HepG2 (cell line): ENCODE measurements at regions not wholly inside any gene's neighbourhood (a gene's known extent, or its start where the extent isn't known, plus 50 kb on each side); places are given as distances from the start of the nearest gene placed in this dataset.

Experiments used
- EZH2 ChIP-seq: conservative IDR thresholded peaks from 2 replicates; pipeline ENCODE4 v1.6.1; 2012; ENCODE audit warnings: mild to moderate bottlenecking, low read depth, low read length, moderate library complexity
- GABPA ChIP-seq, 2 experiments: IDR thresholded peaks; 2 replicates each; pipeline ENCODE4 v1.6.1; 2011 to 2016; ENCODE audit warnings: low read depth in 2 of 2, low read length in 1 of 2, missing biosample characterization in 1 of 2, missing genetic modification characterization in 1 of 2
- KMT2B ChIP-seq: IDR thresholded peaks from 2 replicates; pipeline ENCODE4 v1.6.1; 2016; ENCODE audit warnings: missing genetic modification reagents, missing compliant biosample characterization
- PRPF4 ChIP-seq: fragments of 200-400 bp; formaldehyde crosslinking; IDR thresholded peaks from 2 replicates; pipeline ENCODE4 v1.6.1; 2016; ENCODE audit warnings: low read length, low read depth; ENCODE audit not compliant: poor library complexity, severe bottlenecking
- TF ChIP-seq, protein P1 (sequence below): sonication (generic); formaldehyde crosslinking; IDR thresholded peaks from 2 replicates; pipeline ENCODE4 v1.5.0; 2020; ENCODE audit warnings: mild to moderate bottlenecking, missing genetic modification reagents, moderate library complexity

GRCh38 chr13:104414771-104415170, 1348.6 kb upstream of the SLC10A2 start:
- TF ChIP-seq GABPA (IDR thresholded peaks at IDR 0.05; ENCODE audit: low read depth, low read length) (no peak), GABPA (CRISPR knock-in tag; IDR thresholded peaks at IDR 0.05; ENCODE audit: low read depth) (no peak), EZH2 (no peak), PRPF4 (no peak), KMT2B (CRISPR knock-in tag) (no peak)
- TF ChIP-seq, protein P1, sequence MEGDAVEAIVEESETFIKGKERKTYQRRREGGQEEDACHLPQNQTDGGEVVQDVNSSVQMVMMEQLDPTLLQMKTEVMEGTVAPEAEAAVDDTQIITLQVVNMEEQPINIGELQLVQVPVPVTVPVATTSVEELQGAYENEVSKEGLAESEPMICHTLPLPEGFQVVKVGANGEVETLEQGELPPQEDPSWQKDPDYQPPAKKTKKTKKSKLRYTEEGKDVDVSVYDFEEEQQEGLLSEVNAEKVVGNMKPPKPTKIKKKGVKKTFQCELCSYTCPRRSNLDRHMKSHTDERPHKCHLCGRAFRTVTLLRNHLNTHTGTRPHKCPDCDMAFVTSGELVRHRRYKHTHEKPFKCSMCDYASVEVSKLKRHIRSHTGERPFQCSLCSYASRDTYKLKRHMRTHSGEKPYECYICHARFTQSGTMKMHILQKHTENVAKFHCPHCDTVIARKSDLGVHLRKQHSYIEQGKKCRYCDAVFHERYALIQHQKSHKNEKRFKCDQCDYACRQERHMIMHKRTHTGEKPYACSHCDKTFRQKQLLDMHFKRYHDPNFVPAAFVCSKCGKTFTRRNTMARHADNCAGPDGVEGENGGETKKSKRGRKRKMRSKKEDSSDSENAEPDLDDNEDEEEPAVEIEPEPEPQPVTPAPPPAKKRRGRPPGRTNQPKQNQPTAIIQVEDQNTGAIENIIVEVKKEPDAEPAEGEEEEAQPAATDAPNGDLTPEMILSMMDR = no peak
